ENCODE measurements at regions not wholly inside any gene's neighbourhood (a gene's known extent, or its start where the extent isn't known, plus 50 kb on each side); places are given as distances from the start of the nearest gene placed in this dataset.

GRCh38 chr3:188041895-188042294 is 112.1 kb upstream of the LPP start:
- Histone ChIP-seq H2BK15ac (ENCODE audit: low read depth, low read length) (no peak overlapping the region), H3K9ac (ENCODE audit: extremely low read depth, insufficient read length, low read length) (no peak overlapping the region), H3K4ac (ENCODE audit: low read depth, low read length) (no peak overlapping the region), H3T11ph (ENCODE audit: low read length) (no peak overlapping the region), H3K14ac (ENCODE audit: insufficient read depth, low read length) (no peak overlapping the region), H3K23ac (ENCODE audit: insufficient read length, low read depth, low read length) (no peak overlapping the region), H3K56ac (ENCODE audit: insufficient read length, low read depth, low read length) (no peak overlapping the region), H2AFZ (ENCODE audit: low read length) (no peak overlapping the region), H3K23me2 (ENCODE audit: insufficient read length, low read depth, low read length, poor library complexity, severe bottlenecking) (no peaks in the 10 kb centered on the region), H4K8ac (replicated peaks; ENCODE audit: insufficient read length, low read depth, low read length) (no peak overlapping the region), H3K4me2 (ENCODE audit: insufficient read depth, insufficient read length, low read length) (no peak overlapping the region), H2BK20ac (ENCODE audit: low read depth, low read length, poor library complexity, severe bottlenecking) (no peak overlapping the region), H3K18ac (ENCODE audit: insufficient read length, low read depth, low read length) (no peak overlapping the region), H2AK5ac (ENCODE audit: insufficient read length, low read length) (no peak overlapping the region), H3K4me1 (ENCODE audit: insufficient read depth, low read length) (peaks cover 7% of the 10 kb centered on the region; the same call in 1 of the 2 replicates), H2BK120ac (ENCODE audit: low read depth, low read length, poor library complexity, severe bottlenecking) (no peak overlapping the region), H3K9me3 (ENCODE audit: control insufficient read depth, low read depth, low read length) (no peaks in the 10 kb centered on the region), H2BK5ac (ENCODE audit: insufficient read length, low read length) (no peak overlapping the region), H4K5ac (ENCODE audit: insufficient read length, low read depth, low read length) (no peak overlapping the region), H3K79me1 (ENCODE audit: insufficient read depth, low read depth, low read length, poor library complexity, severe bottlenecking) (no peaks in the 10 kb centered on the region), H3K27me3 (ENCODE audit: insufficient read depth, low read length) (no peaks in the 10 kb centered on the region), H2BK12ac (ENCODE audit: insufficient read length, low read depth, low read length) (no peak overlapping the region), H3K79me2 (ENCODE audit: insufficient read depth, low read length) (no peaks in the 10 kb centered on the region; the same call in 1 of the 2 replicates), H3K27ac (ENCODE audit: insufficient read length, low read depth, low read length) (no peak overlapping the region), H4K20me1 (ENCODE audit: control insufficient read depth, insufficient read depth, insufficient read length) (no peaks in the 10 kb centered on the region), H4K91ac (ENCODE audit: insufficient read length, low read depth, low read length) (no peak overlapping the region)
- Mint-ChIP-seq H3K4me3 (no peak overlapping the region), H3K27ac (no peak overlapping the region; a peak in 1 of 7 replicates), H3K9me3 (no peaks in the 10 kb centered on the region), H3K27me3 (ENCODE audit: low read depth) (no peaks in the 10 kb centered on the region), H3K36me3 (ENCODE audit: insufficient read depth in 1 of 3, low read depth in 3 of 3) (no peaks in the 10 kb centered on the region), H3K4me1 (peaks cover 7 to 20% of the 10 kb centered on the region in 2 experiments)
- peak; percentile 32 for DNase-seq
- TF ChIP-seq CTCF (conservative IDR thresholded peaks at IDR 0.05) = no peak
- no CpG with 5 or more reads among the region's 5 CpGs for WGBS (ENCODE audit: extremely low coverage, insufficient read length, low lambda C conversion rate)

Measured in H9 (cell line).